ENCODE measurements at regions not wholly inside any gene's neighbourhood (a gene's known extent, or its start where the extent isn't known, plus 50 kb on each side); places are given as distances from the start of the nearest gene placed in this dataset.

GRCh38 chr7:19442016-19442785 is 266.6 kb downstream of the POLR1F start:
- DNase-seq (ENCODE audit: low spot score): peak; percentile 72

- DNase-seq (ENCODE audit: low spot score): no peak
These were observed 269.3 kb downstream of the POLR1F start for GRCh38 chr7:19439517-19439916.

GRCh38 chr7:19437446-19437845 is 271.4 kb downstream of the POLR1F start:
- DNase-seq (ENCODE audit: low spot score): no peak

GRCh38 chr7:19427944-19428343 is 280.9 kb downstream of the POLR1F start:
- no peak for DNase-seq (ENCODE audit: low spot score)

GRCh38 chr7:19421861-19422260 is 276.6 kb upstream of the FERD3L start:
- DNase-seq (ENCODE audit: low spot score): no peak

GRCh38 chr7:19417231-19417630 is 272.0 kb upstream of the FERD3L start:
- no peak for DNase-seq (ENCODE audit: low spot score)

GRCh38 chr7:19415123-19415522 is 269.9 kb upstream of the FERD3L start:
- DNase-seq (ENCODE audit: low spot score): no peak

- DNase-seq (ENCODE audit: low spot score): no peak
These were observed 268.3 kb upstream of the FERD3L start for GRCh38 chr7:19413443-19413965.

GRCh38 chr7:19410691-19411090 is 265.5 kb upstream of the FERD3L start:
- no peak for DNase-seq (ENCODE audit: low spot score)

GRCh38 chr7:19410106-19410505 is 264.9 kb upstream of the FERD3L start:
- DNase-seq (ENCODE audit: low spot score): no peak

- no peak for DNase-seq (ENCODE audit: low spot score)
These were observed 263.5 kb upstream of the FERD3L start for GRCh38 chr7:19408706-19409220.

GRCh38 chr7:19407270-19407669 is 262.0 kb upstream of the FERD3L start:
- DNase-seq (ENCODE audit: low spot score): no peak

- peak; percentile 64 for DNase-seq (ENCODE audit: low spot score)
These were observed 260.3 kb upstream of the FERD3L start for GRCh38 chr7:19405541-19405940.

- peak; percentile 99 for DNase-seq (ENCODE audit: low spot score)
These were observed 259.7 kb upstream of the FERD3L start for GRCh38 chr7:19404912-19405329.

GRCh38 chr7:19403691-19404090 is 258.5 kb upstream of the FERD3L start:
- DNase-seq (ENCODE audit: low spot score): no peak

- DNase-seq (ENCODE audit: low spot score): no peak
These were observed 256.2 kb upstream of the FERD3L start for GRCh38 chr7:19401461-19401860.

- no peak for DNase-seq (ENCODE audit: low spot score)
These were observed 255.6 kb upstream of the FERD3L start for GRCh38 chr7:19400758-19401254.

GRCh38 chr7:19397911-19398310 is 252.7 kb upstream of the FERD3L start:
- DNase-seq (ENCODE audit: low spot score): no peak

GRCh38 chr7:19392246-19392645 is 247.0 kb upstream of the FERD3L start:
- DNase-seq (ENCODE audit: low spot score): peak; percentile 79

GRCh38 chr7:19390795-19391194 is 245.6 kb upstream of the FERD3L start:
- DNase-seq (ENCODE audit: low spot score): no peak

- no peak for DNase-seq (ENCODE audit: low spot score)
These were observed 236.1 kb upstream of the FERD3L start for GRCh38 chr7:19381321-19381720.

- DNase-seq (ENCODE audit: low spot score): no peak
These were observed 233.1 kb upstream of the FERD3L start for GRCh38 chr7:19378345-19378714.

GRCh38 chr7:19377611-19378344 is 232.6 kb upstream of the FERD3L start:
- DNase-seq (ENCODE audit: low spot score): peak; percentile 54

Data from A172 (cell line).